Activated CD4-positive, CD25-positive, alpha-beta regulatory T cell treated with anti-CD3 and anti-CD28 coated beads, Interleukin-2, amount 50 U/mL, for 72 hours (primary cell): ENCODE measurements at regions not wholly inside any gene's neighbourhood (a gene's known extent, or its start where the extent isn't known, plus 50 kb on each side); places are given as distances from the start of the nearest gene placed in this dataset.

ENCODE experiments used
- DNase-seq: peaks from one replicate; pipeline ENCODE4 v3.0.0; 2021

GRCh38 chr3:118811236-118811732, 223.4 kb downstream of the IGSF11 start:
- DNase-seq = no peak

GRCh38 chr3:118813472-118813871, 221.2 kb downstream of the IGSF11 start:
- DNase-seq = no peak

- DNase-seq = no peak
Measured at GRCh38 chr3:118817748-118818165, 216.9 kb downstream of the IGSF11 start.

GRCh38 chr3:118818386-118818785, 216.3 kb downstream of the IGSF11 start:
- no peak for DNase-seq

- DNase-seq = no peak
Measured at GRCh38 chr3:118823626-118824025, 211.0 kb downstream of the IGSF11 start.

- DNase-seq = no peak
Measured at GRCh38 chr3:118827446-118827845, 207.2 kb downstream of the IGSF11 start.

- no peak for DNase-seq
Measured at GRCh38 chr3:118828351-118828750, 206.3 kb downstream of the IGSF11 start.

GRCh38 chr3:118833075-118833474, 201.6 kb downstream of the IGSF11 start:
- DNase-seq = no peak

- DNase-seq = no peak
Measured at GRCh38 chr3:118838871-118839270, 195.8 kb downstream of the IGSF11 start.

GRCh38 chr3:118842147-118842863, 192.3 kb downstream of the IGSF11 start:
- no peak for DNase-seq

GRCh38 chr3:118846176-118846575, 188.5 kb downstream of the IGSF11 start:
- no peak for DNase-seq
